ENCODE measurements at regions not wholly inside any gene's neighbourhood (a gene's known extent, or its start where the extent isn't known, plus 50 kb on each side); places are given as distances from the start of the nearest gene placed in this dataset.

DNA sequence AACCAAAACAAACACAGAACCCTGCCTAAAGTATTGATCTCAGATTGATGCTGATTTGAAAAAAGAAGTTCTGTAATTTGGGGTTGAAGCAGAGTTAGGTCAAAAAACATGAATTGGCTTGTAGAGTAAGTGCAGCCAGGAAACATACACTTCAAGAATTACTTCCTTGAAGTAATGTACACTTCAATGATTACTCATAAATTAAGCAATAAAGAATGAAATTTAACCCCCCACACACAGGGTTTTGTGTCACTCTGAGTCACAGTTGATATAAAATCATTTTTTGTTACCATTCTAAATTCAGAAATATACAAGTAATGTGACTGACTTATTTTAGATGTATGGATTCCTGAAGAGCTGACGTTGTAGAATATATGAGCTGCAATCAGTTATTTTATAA is 622.2 kb downstream of the POM121L12 start:
- Histone ChIP-seq H3K36me3 (ENCODE audit: low read depth, missing control alignments) (no peaks in the 10 kb centered on the region), H3K9me3 (no peaks in the 10 kb centered on the region), H3K27me3 (no peaks in the 10 kb centered on the region), H3K4me3 (no peak overlapping the region), H3K4me1 (no peaks in the 10 kb centered on the region), H3K27ac (no peak overlapping the region)
- 79 to 83% methylated on average over 1 of the region's 1 CpG for WGBS, 2 donors
- TF ChIP-seq, protein P1, sequence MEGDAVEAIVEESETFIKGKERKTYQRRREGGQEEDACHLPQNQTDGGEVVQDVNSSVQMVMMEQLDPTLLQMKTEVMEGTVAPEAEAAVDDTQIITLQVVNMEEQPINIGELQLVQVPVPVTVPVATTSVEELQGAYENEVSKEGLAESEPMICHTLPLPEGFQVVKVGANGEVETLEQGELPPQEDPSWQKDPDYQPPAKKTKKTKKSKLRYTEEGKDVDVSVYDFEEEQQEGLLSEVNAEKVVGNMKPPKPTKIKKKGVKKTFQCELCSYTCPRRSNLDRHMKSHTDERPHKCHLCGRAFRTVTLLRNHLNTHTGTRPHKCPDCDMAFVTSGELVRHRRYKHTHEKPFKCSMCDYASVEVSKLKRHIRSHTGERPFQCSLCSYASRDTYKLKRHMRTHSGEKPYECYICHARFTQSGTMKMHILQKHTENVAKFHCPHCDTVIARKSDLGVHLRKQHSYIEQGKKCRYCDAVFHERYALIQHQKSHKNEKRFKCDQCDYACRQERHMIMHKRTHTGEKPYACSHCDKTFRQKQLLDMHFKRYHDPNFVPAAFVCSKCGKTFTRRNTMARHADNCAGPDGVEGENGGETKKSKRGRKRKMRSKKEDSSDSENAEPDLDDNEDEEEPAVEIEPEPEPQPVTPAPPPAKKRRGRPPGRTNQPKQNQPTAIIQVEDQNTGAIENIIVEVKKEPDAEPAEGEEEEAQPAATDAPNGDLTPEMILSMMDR (IDR thresholded peaks at IDR 0.05), result no peak
- no peak for TF ChIP-seq POLR2A (IDR thresholded peaks at IDR 0.05)
- intact Hi-C loops (cut with DNase I; ENCODE audit: low total_unique reads), result no loop called here
- DNase-seq, result no peak

DNA sequence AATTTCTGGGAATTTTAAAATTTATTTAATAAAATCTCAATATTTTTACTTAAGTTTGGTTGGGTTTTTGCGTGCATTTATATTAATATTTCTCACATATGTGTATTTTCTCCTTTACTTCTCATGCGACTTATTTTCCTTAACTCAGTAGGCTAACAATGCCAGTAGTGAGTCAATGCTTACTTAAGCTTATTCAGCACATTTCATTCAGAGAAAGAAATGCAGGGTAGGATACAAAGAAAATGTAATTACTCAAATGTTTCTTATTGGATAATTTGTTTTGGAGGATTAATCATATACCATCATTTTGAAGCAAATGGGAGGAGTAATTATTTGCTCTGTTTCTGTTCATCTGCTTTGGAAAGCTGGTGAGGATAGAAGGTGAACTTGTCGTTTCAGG is 623.5 kb downstream of the POM121L12 start:
- DNase-seq, result no peak
- no peak overlapping the region for H3K4me3 ChIP-seq
- H3K9me3 ChIP-seq, result no peaks in the 10 kb centered on the region

DNA sequence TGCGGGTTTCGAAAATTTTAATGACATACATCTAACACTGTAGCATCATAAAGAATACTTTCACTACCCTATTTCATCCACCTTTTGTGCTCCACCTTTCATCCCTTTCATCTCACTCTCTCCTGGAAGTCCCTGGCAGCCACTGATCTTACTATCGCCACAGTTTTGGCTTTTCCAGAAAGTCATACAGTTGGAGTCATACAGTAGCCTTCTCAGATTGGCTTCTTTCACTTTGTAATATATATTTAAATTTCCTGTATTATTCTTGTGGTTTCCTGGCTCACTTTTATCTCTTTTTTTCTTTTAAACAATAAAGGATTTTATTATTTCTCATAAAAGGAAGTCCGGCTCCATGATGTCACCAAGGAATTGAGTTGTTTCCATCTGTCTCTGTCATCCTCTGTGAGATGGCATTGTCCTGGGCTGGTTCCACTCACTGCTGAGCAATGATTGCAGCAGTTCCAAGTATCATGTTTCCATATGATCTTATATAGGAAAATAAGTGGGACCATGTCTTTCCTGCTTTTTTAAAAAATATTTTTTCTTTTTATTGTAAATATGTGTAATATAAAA is 626.3 kb downstream of the POM121L12 start:
- WGBS, 2 donors, result 85 to 91% methylated on average over 4 of the region's 4 CpGs
- TF ChIP-seq POLR2A (IDR thresholded peaks at IDR 0.05), result no peak
- TF ChIP-seq, protein P1 (IDR thresholded peaks at IDR 0.05), result no peak
- Histone ChIP-seq H3K27me3 (no peaks in the 10 kb centered on the region), H3K27ac (no peak overlapping the region), H3K9me3 (no peaks in the 10 kb centered on the region), H3K4me1 (no peaks in the 10 kb centered on the region), H3K36me3 (ENCODE audit: low read depth, missing control alignments) (no peaks in the 10 kb centered on the region), H3K4me3 (no peak overlapping the region)
- DNase-seq, result no peak
- intact Hi-C loops (cut with DNase I; ENCODE audit: low total_unique reads), result no loop called here

More for the DNA sequence above, 623.5 kb downstream of the POM121L12 start:
- H3K27ac ChIP-seq, result no peak overlapping the region
- H3K36me3 ChIP-seq (ENCODE audit: low read depth, missing control alignments), result no peaks in the 10 kb centered on the region
- 80 to 81% methylated on average over 3 of the region's 3 CpGs for WGBS, 2 donors
- H3K27me3 ChIP-seq, result no peaks in the 10 kb centered on the region
- no peaks in the 10 kb centered on the region for H3K4me1 ChIP-seq
- intact Hi-C loops (cut with DNase I; ENCODE audit: low total_unique reads), result no loop called here
- TF ChIP-seq, protein P1 (IDR thresholded peaks at IDR 0.05), result no peak
- TF ChIP-seq POLR2A (IDR thresholded peaks at IDR 0.05), result no peak

DNA sequence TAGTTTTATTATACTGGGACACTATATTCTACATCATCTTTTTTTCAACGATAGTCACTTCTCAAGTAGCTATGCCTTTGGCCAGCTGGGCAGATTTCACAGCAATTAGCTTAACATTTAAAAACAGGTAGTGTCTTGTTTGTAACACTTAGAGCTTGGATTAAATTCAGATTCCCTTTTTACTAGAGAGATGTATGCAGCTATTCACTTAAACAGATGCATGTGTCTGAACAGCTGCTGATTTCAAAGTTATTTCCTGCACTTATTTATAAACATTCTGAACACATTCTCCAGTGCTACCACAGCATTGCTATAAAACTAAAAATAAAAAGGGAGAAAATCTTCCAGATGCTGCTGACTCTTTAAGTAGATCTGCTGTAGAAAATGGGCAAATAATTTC is 637.2 kb downstream of the POM121L12 start:
- no peak for DNase-seq
- H3K27me3 ChIP-seq, result no peaks in the 10 kb centered on the region
- 50 to 52% methylated on average over 1 of the region's 1 CpG for WGBS, 2 donors
- no peaks in the 10 kb centered on the region for H3K9me3 ChIP-seq
- no peak overlapping the region for H3K27ac ChIP-seq
- H3K4me3 ChIP-seq, result no peak overlapping the region
- H3K4me1 ChIP-seq, result no peaks in the 10 kb centered on the region
- TF ChIP-seq, protein P1 (IDR thresholded peaks at IDR 0.05), result no peak
- no peak for TF ChIP-seq POLR2A (IDR thresholded peaks at IDR 0.05)
- intact Hi-C loops (cut with DNase I; ENCODE audit: low total_unique reads), result no loop called here
- H3K36me3 ChIP-seq (ENCODE audit: low read depth, missing control alignments), result no peaks in the 10 kb centered on the region

DNA sequence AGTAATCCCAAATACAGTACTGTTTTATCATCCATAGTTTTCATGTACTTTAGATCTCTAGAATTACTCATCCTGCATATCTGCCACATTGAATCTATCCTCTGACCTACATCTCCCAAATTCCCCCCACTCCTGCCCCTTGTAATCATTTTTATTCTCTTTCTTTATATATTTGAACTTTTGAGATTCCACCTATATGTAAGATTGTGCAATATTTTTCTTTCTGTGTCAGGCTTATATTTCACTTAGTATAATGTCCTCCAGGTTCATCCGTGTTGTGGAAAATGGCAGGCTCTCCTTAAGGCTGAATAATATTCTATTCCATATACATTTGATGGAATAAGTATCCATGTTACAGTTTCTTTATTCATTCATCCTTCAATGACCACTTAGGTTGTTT is 640.4 kb downstream of the POM121L12 start:
- WGBS, 2 donors, result 90 to 91% methylated on average over 1 of the region's 1 CpG
- intact Hi-C loops (cut with DNase I; ENCODE audit: low total_unique reads), result no loop called here

More for the DNA sequence above, 640.4 kb downstream of the POM121L12 start:
- no peaks in the 10 kb centered on the region for H3K9me3 ChIP-seq
- H3K36me3 ChIP-seq (ENCODE audit: low read depth, missing control alignments), result no peaks in the 10 kb centered on the region
- TF ChIP-seq, protein P1 (IDR thresholded peaks at IDR 0.05), result no peak
- no peak for TF ChIP-seq POLR2A (IDR thresholded peaks at IDR 0.05)
- no peaks in the 10 kb centered on the region for H3K4me1 ChIP-seq
- H3K27me3 ChIP-seq, result no peaks in the 10 kb centered on the region
- H3K27ac ChIP-seq, result no peak overlapping the region
- DNase-seq, result no peak
- H3K4me3 ChIP-seq, result no peak overlapping the region
